Gastroesophageal sphincter (tissue), 4 donors: ENCODE measurements at regions not wholly inside any gene's neighbourhood (a gene's known extent, or its start where the extent isn't known, plus 50 kb on each side); places are given as distances from the start of the nearest gene placed in this dataset.

ENCODE experiments used
- ATAC-seq: fragments of 150-250 bp; one replicate; pipeline ENCODE4 v1.9.1; 2016; ENCODE audit warnings: mild to moderate bottlenecking, moderate library complexity
- H3K27ac ChIP-seq, 4 donors: fragments of 200-600 bp; sonication (generic) in 3 of 4; 1 replicate in 3 of 4; 2 replicates in 1 of 4; pipeline ENCODE4 v1.5.1; 2016 to 2019
- H3K27me3 ChIP-seq: fragments of 200-600 bp; sonication (generic); one replicate; pipeline ENCODE4 v1.5.1; 2019
- H3K36me3 ChIP-seq, 2 donors: fragments of 200-600 bp; sonication (generic); one replicate each; pipeline ENCODE4 v1.5.1; 2019; ENCODE audit warnings: control low read depth in 1 of 2
- H3K4me1 ChIP-seq, 3 donors: fragments of 200-600 bp; sonication (generic); 1 replicate in 2 of 3; 2 replicates in 1 of 3; pipeline ENCODE4 v1.5.1; 2016 to 2019; ENCODE audit warnings: control low read depth in 2 of 3
- H3K4me3 ChIP-seq, 2 donors: fragments of 200-600 bp; sonication (generic); one replicate each; pipeline ENCODE4 v1.5.1; 2019; ENCODE audit warnings: mild to moderate bottlenecking in 1 of 2, moderate library complexity in 1 of 2
- H3K9me3 ChIP-seq, 3 donors: fragments of 200-600 bp; sonication (generic); one replicate each; pipeline ENCODE4 v1.5.1; 2017 to 2019; ENCODE audit warnings: control low read depth in 2 of 3
- EP300 ChIP-seq: sonication (generic); formaldehyde crosslinking; IDR thresholded peaks from one replicate; pipeline ENCODE4 v1.6.1; 2017; ENCODE audit warnings: antibody characterized with exemption, mild to moderate bottlenecking
- POLR2A ChIP-seq, 2 donors: fragments of 450-650 bp; IDR thresholded peaks; one replicate each; pipeline ENCODE4 v1.6.1; 2017; ENCODE audit warnings: antibody characterized with exemption in 2 of 2, mild to moderate bottlenecking in 2 of 2, moderate library complexity in 1 of 2
- POLR2AphosphoS5 ChIP-seq: sonication (generic); formaldehyde crosslinking; IDR thresholded peaks from one replicate; pipeline ENCODE4 v1.6.1; 2017; ENCODE audit warnings: antibody characterized with exemption
- WGBS, 2 donors: methylation state at CpG; one replicate each; pipeline ENCODE4 v1.1.5; 2018; ENCODE audit warnings: low coverage in 1 of 2; 5-methylcytosine and 5-hydroxymethylcytosine counted together
- TF ChIP-seq, protein P1 (sequence below), 4 experiments: fragments of 200-600 bp in 2 of 4; fragments of 450-650 bp in 2 of 4; sonication (generic) in 1 of 4; IDR thresholded peaks; one replicate each; pipeline ENCODE4 v1.5.1; 2017 to 2019; ENCODE audit warnings: antibody characterized with exemption in 4 of 4, mild to moderate bottlenecking in 2 of 4, moderate library complexity in 2 of 4

DNA sequence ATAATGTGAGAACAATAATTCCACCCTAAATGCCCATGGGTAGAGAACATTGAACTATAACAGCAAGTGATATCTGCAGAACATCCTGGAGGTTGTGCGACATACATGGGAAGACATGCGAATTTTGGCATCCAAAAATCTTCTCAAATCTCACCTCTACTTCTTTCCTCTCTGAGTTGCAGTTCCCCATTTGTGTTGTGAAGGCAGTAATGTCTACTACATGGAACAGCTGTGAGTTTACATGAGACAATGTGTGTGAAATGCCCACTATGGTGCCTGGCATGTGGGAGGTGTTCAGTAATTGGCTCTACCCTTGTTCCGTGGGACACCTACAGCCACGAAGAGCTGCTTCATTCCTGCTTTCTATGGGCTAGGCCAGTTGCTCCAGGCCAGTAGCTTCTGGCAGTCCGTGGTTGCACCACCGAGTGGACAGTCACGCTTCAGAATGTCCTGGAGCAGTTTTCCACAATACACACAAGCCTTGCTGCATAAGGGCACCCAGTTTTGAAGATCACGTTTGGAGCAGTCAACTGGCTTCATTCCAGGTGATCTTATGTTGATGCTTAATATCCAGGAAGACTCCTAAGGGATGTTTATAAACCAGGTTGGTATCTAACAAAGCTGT lies 297.7 kb downstream of the DEPDC1B start:
- Histone ChIP-seq H3K27me3 (no peaks in the 10 kb centered on the region), H3K36me3 (no peaks in the 10 kb centered on the region)

DNA sequence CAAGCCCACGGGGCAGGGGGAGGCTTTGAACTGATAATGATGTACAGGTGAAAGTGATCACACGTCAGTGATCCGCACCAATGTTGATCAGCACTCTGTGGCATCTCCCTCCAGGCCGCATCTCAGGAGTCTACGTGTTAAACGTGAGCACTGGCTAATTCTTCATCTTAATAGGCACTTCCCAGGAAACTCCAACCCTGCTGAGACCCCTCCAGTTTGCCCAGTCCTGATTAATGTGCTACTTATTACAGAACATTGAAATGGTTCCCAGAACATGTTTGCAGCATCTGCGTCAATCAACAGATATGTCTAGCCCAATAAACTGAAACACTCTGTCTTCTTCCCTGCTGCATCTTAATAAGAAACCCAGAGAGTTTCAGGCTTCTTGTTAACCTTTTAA lies 298.4 kb downstream of the DEPDC1B start:
- H3K9me3 ChIP-seq = no peaks in the 10 kb centered on the region
- no peaks in the 10 kb centered on the region for H3K36me3 ChIP-seq
- TF ChIP-seq POLR2AphosphoS5 (no peak), POLR2A (IDR thresholded peaks at IDR 0.05) (no peak)
- TF ChIP-seq, protein P1, sequence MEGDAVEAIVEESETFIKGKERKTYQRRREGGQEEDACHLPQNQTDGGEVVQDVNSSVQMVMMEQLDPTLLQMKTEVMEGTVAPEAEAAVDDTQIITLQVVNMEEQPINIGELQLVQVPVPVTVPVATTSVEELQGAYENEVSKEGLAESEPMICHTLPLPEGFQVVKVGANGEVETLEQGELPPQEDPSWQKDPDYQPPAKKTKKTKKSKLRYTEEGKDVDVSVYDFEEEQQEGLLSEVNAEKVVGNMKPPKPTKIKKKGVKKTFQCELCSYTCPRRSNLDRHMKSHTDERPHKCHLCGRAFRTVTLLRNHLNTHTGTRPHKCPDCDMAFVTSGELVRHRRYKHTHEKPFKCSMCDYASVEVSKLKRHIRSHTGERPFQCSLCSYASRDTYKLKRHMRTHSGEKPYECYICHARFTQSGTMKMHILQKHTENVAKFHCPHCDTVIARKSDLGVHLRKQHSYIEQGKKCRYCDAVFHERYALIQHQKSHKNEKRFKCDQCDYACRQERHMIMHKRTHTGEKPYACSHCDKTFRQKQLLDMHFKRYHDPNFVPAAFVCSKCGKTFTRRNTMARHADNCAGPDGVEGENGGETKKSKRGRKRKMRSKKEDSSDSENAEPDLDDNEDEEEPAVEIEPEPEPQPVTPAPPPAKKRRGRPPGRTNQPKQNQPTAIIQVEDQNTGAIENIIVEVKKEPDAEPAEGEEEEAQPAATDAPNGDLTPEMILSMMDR (IDR thresholded peaks at IDR 0.05) = no peak
- no peaks in the 10 kb centered on the region for H3K27me3 ChIP-seq
- no peak overlapping the region for H3K27ac ChIP-seq
- WGBS, 2 donors = 72 to 84% methylated on average over 7 of the region's 7 CpGs
- H3K4me3 ChIP-seq = no peak overlapping the region
- no peak for ATAC-seq
- H3K4me1 ChIP-seq = peaks cover 0 to 14% (median 11%) of the 10 kb centered on the region in 3 donors

More for the DNA sequence above, 297.7 kb downstream of the DEPDC1B start:
- H3K4me3 ChIP-seq = no peak overlapping the region
- ATAC-seq = no peak
- H3K9me3 ChIP-seq = no peaks in the 10 kb centered on the region
- TF ChIP-seq POLR2AphosphoS5 = no peak
- no peak overlapping the region for H3K27ac ChIP-seq
- 78 to 79% methylated on average over 3 to 6 of the region's 8 CpGs for WGBS, 2 donors
- H3K4me1 ChIP-seq = peaks cover 0 to 14% (median 11%) of the 10 kb centered on the region in 3 donors

DNA sequence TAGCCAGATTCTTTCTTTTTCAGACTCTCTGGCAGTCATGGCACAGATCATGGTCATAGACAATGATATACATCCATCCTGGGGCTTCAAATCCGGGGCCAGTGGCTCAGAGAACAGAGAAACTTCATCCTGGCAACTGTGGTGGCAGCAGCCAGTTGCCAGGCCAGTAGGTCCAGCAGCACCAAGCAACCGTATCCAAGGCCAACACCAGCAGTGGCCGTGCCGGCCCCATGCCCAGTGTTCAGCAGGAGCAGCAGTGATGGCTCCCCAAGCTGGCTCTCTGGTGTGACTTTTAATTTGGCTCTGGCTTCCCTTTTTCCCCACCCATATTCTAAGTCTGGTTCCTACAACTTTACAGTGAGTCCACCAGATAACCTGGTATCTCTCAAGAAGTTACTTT lies 300.5 kb downstream of the DEPDC1B start:
- TF ChIP-seq EP300 (no peak), POLR2A (IDR thresholded peaks at IDR 0.05) (no peak), POLR2AphosphoS5 (no peak)
- TF ChIP-seq, protein P1 (IDR thresholded peaks at IDR 0.05) = no peak
- H3K36me3 ChIP-seq = no peaks in the 10 kb centered on the region
- no peaks in the 10 kb centered on the region for H3K27me3 ChIP-seq
- no peaks in the 10 kb centered on the region for H3K9me3 ChIP-seq
- peaks cover 0 to 9% (median 4%) of the 10 kb centered on the region in 3 donors for H3K4me1 ChIP-seq
- WGBS, 2 donors = 89% methylated on average over 3 of the region's 4 CpGs; no CpG with 5 or more reads in 1 of the 2 donors
- H3K4me3 ChIP-seq = no peak overlapping the region
- no peak overlapping the region for H3K27ac ChIP-seq
- no peak for ATAC-seq

DNA sequence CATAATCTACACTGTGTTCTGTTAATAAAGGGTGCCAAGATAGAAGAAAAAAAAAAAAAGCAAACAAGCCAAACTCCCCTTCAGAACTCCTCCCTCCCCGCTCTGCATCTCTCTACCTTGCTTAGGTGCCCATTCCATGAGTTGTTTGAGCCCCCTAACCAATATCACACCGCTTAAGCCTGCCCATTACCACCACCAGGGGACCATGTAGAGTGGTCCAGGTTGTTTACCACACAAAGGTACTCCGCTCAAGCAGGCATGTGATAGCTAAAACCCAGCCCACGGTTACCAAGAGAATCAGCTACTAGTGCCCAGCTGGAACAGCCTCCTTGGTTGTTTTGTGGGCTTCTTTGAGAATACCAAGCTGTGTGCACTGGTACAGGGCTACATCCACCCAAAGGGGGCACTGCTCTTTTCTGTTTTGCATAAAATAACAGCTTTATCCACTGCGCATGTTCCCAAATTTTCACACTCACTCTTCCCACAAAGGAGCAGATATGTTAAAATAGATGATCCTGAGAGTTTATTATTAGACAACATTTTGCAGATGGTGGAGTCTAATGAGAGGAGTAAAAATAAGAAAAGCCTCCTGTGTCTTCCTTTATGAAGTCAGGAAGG lies 304.1 kb downstream of the DEPDC1B start:
- H3K27me3 ChIP-seq = no peaks in the 10 kb centered on the region
- no peak for ATAC-seq
- no peak overlapping the region for H3K4me3 ChIP-seq
- H3K36me3 ChIP-seq = no peaks in the 10 kb centered on the region
- 90 to 92% methylated on average over 4 of the region's 5 CpGs for WGBS, 2 donors
- H3K27ac ChIP-seq = no peak overlapping the region
- H3K9me3 ChIP-seq = no peaks in the 10 kb centered on the region
- no peak for TF ChIP-seq POLR2A (IDR thresholded peaks at IDR 0.05)
- TF ChIP-seq, protein P1 (IDR thresholded peaks at IDR 0.05) = no peak
- TF ChIP-seq POLR2AphosphoS5 = no peak
- TF ChIP-seq EP300 = no peak
- no peaks in the 10 kb centered on the region for H3K4me1 ChIP-seq

DNA sequence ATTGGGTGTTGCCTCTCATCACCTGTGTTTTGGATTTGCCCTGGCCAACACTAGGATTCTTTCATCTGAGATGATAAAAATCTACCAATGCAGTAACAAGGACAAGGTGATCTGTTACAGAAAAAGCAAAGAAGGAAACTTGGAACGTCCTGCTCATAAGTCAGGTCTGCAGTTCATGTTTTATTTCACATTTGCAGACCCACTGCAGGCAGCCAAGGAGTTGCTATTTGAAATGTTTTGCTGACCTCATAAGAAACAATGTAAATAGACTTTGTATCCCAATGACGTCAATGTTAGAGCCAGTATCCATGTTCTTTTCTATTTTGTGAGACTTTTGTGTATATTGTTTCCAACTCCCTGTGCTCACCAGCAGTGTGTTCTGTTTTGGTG lies 312.9 kb downstream of the DEPDC1B start:
- peak overlapping the region; percentile 19 to 69 (median 42) for H3K27ac ChIP-seq
- peak; percentile 61 for TF ChIP-seq EP300
- TF ChIP-seq POLR2A (IDR thresholded peaks at IDR 0.05) = no peak
- TF ChIP-seq, protein P1 (IDR thresholded peaks at IDR 0.05) = no peak
- peak; percentile 22 for TF ChIP-seq POLR2AphosphoS5
- peaks cover 0 to 28% (median 0%) of the 10 kb centered on the region in 3 donors for H3K4me1 ChIP-seq
- no peaks in the 10 kb centered on the region for H3K36me3 ChIP-seq
- no peaks in the 10 kb centered on the region for H3K9me3 ChIP-seq
- no peak for ATAC-seq
- WGBS, 2 donors = 21 to 32% methylated on average over 2 of the region's 2 CpGs
- no peak overlapping the region for H3K4me3 ChIP-seq
- no peaks in the 10 kb centered on the region for H3K27me3 ChIP-seq
